OCI-LY1 (cell line): ENCODE measurements at regions not wholly inside any gene's neighbourhood (a gene's known extent, or its start where the extent isn't known, plus 50 kb on each side); places are given as distances from the start of the nearest gene placed in this dataset.

Experiments used
- EZH2 ChIP-seq: fragments of 200-600 bp; sonication (generic), shearing (Covaris generic); IDR thresholded peaks from 2 replicates; pipeline ENCODE4 v1.8.0; 2017; ENCODE audit warnings: borderline replicate concordance, mixed run types, mild to moderate bottlenecking, antibody characterized with exemption, low read length, moderate library complexity, mixed read lengths
- TF ChIP-seq, protein P1 (sequence below): fragments of 200-600 bp; sonication (generic), shearing (Covaris generic); IDR thresholded peaks from 2 replicates; pipeline ENCODE4 v1.5.1; 2017; ENCODE audit warnings: mild to moderate bottlenecking, antibody characterized with exemption, low read length, moderate library complexity, mixed read lengths

DNA sequence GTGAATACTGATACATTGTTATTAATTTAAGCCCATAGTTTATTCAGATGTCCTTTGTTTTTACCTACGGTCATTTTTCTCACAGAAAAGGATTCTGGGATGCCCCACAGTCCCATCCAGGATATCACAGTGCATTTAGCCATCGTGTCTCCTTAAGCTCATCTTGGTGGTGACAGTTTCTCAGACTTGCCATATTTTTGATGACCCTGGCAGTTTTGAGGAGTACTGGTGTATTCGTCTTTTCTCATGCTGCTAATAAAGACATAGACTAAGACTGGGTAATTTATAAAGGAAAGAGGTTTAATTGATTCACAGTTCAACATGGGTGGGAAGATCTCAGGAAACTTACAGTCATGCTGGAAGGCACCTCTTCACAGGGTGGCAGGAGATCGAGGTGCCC, 295.9 kb upstream of the CDH4 start:
- TF ChIP-seq, protein P1, sequence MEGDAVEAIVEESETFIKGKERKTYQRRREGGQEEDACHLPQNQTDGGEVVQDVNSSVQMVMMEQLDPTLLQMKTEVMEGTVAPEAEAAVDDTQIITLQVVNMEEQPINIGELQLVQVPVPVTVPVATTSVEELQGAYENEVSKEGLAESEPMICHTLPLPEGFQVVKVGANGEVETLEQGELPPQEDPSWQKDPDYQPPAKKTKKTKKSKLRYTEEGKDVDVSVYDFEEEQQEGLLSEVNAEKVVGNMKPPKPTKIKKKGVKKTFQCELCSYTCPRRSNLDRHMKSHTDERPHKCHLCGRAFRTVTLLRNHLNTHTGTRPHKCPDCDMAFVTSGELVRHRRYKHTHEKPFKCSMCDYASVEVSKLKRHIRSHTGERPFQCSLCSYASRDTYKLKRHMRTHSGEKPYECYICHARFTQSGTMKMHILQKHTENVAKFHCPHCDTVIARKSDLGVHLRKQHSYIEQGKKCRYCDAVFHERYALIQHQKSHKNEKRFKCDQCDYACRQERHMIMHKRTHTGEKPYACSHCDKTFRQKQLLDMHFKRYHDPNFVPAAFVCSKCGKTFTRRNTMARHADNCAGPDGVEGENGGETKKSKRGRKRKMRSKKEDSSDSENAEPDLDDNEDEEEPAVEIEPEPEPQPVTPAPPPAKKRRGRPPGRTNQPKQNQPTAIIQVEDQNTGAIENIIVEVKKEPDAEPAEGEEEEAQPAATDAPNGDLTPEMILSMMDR: no peak
- no peak for TF ChIP-seq EZH2
